HPDE6-E6E7 (cell line): ENCODE measurements at regions not wholly inside any gene's neighbourhood (a gene's known extent, or its start where the extent isn't known, plus 50 kb on each side); places are given as distances from the start of the nearest gene placed in this dataset.

Experiments used
- DNase-seq: peaks from one replicate; pipeline ENCODE4 v3.0.0; 2011; ENCODE audit warnings: missing footprints; ENCODE audit errors: extremely low spot score

DNA sequence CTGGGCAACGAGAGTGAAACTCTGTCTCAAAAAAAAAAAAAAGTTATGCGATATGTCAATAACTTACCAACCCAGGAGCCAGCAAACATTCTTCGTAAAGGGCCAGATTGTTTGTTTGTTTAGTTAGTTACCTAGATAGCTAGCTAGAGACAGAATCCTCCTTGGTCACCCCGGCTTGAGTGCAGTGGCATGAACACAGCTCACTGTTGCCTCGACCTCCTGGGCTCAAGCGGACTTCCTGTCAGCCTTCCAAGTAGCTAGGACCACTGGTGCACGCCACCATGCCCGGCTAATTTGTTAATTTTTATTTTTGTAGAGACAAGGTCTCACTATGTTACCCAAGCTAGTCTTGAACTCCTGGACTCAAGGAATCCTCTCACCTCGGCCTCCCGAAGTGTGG lies 113.0 kb downstream of the LITAF start:
- DNase-seq = no peak

DNA sequence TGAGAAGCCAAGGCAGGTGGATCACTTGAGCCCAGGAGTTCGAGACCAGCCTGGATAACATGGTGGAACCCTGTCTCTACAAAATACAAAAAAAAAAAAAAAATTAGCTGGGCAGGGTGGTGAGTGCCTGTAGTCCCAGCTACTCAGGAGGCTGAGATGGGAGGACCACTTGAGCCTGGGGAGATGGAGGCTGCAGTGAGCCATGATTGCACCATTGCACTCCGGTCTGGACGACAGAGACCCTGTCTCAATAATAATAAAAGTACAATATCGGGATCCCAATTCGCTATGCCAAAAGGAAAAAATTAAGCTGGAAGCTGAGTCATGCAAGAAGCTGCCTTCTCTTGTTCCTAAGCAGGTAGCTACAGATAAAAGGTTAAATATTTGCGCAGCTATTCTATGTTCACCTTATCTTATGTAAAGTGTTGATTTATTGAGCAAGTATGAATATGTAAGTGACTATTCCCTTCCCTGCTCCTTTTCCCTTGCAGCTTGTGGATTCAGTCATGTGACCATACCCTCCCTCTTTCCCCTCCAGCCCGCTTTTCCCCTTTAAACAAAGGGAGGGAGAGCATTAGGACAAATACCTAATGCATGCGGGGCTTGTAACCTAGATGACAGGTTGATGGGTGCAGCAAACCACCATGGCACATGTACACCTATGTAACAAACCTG lies 112.0 kb downstream of the LITAF start:
- DNase-seq = no peak

DNA sequence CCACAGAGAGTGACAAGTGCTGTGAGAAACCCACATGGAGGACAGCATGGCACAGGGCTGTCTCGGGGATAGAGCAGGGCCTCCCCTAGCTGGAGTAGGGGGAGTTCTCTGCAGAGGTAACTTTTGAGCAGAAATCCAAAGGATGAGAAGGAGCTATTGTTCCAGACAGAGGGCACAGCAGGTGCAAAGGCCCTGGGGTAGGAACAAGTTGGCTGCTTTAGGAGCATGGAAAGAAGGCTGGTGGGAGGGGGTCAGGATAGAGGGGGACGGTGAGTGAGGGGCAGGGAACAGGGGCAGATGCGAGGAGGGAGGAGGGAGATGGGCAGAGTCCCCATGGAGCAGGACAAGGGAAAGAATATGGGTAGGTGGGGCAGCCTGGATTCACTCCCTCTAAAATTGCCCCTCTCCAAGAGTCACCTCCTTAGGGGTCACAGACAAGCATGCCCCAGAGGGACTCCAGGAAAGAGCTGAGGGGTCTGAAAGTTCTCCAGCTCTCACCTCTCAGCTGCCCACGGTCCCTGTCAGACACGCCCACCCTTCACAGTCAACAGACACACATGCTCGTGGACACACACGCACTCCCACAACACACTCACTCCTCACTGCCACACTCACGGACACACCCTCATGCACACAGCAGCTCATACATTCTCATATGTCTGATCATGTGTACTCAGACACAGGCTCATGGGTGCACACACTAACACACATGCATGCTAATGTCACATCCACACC lies 110.7 kb downstream of the LITAF start:
- no peak for DNase-seq

DNA sequence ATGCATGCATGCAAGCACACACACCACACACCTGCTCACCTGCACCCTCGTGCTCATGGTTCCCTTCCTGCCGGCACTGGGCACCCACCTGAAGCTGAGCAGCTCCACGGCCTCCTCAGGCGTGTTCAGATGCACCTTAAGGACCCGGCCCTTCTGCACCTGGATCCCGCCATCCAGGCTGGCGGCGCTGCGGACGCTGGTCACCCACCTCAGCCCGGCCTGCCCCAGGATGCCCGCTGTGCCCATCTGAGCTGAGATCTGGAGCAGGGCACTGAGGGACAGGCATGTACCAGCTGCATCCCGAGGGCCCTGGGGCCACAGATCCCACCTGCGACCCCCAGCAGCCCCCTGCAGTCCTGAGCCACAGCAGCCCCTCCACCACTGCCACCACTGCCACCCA lies 110.0 kb downstream of the LITAF start:
- DNase-seq = no peak

DNA sequence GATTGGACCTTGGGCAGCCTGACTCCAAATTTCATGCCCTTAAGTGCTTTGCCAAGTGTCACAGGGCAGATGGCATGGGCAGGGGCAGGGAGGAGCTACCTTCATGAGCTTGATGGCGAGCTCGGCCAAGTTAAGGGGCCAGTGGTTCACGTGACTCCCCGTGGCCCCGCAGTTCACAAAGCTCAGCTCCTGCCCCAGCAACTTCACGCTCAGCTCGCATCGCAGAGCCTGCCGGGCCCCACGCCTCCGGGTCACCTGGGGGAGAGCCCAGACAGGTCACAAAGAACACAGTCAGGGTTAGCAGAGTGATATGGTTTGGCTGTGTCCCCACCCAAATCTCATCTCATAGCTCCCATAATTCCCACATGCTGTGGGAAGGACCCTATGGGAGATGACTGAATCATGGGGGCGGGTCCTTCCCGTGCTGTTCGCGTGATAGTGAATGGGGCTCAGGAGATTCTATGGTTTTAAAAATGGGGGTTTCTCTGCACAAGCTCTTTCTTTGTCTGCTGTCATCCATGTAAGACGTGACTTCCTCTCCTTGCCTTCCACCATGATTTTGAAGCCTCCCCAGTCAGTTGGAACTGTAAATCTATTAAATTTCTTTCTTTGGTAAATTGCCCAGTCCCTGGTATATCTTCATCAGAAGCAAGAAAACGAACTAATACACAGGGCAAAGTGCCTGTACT lies 108.1 kb downstream of the LITAF start:
- no peak for DNase-seq

DNA sequence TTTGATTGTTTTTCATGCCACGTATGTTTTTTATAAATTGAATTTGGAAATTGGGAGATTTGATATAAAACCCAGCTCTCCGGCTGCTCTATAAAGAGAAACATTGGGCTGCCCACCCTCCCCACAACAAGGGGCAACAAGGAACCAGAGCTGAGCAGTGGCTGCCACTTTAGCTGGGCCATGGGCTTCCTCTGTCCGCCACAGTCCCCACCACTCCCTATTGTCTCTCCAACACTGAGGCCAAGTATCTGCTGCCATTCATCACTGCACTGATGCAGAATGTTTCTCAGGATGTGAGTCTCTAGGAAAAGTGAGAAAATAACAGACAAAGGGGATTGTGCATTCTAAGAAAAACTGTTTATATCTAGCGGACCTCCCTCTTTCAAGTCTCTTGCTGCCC lies 106.8 kb downstream of the LITAF start:
- no peak for DNase-seq

DNA sequence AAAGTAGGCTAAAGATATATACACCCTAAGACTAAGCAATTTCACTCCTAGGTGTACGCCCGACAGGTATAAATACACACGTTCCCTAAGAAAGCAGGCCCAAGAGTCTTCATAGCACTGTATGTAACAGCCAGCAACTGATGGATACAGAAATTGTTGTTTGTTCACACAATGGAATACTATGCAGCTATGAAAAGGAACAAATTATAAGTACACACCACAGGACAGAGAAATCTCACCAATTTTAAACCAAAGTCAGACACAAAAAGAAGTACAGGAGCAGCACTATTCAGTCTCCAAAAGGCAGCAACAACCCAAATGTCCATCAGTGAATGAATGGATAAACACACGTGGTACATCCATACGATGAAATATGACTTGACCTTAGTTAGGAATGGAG lies 106.1 kb downstream of the LITAF start:
- DNase-seq = no peak

DNA sequence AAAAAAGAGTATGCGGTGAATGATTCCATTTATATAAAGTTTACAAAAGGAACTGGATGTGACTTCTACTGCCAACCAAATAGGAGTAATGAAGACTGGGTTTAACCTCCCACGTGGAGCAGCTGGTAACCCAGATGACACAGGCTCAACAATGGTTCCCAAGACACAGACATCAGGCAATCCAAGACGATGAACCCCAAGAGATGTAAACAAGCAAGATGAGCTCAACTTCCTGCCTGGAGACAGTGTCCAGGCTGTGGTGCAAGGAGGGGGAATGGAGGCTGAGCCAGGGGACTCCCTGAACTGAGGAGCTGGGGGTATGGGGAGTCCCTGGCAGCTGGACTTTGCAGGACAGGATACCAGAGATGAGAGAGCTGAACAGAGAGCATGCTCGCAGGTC lies 104.7 kb downstream of the LITAF start:
- DNase-seq = no peak

DNA sequence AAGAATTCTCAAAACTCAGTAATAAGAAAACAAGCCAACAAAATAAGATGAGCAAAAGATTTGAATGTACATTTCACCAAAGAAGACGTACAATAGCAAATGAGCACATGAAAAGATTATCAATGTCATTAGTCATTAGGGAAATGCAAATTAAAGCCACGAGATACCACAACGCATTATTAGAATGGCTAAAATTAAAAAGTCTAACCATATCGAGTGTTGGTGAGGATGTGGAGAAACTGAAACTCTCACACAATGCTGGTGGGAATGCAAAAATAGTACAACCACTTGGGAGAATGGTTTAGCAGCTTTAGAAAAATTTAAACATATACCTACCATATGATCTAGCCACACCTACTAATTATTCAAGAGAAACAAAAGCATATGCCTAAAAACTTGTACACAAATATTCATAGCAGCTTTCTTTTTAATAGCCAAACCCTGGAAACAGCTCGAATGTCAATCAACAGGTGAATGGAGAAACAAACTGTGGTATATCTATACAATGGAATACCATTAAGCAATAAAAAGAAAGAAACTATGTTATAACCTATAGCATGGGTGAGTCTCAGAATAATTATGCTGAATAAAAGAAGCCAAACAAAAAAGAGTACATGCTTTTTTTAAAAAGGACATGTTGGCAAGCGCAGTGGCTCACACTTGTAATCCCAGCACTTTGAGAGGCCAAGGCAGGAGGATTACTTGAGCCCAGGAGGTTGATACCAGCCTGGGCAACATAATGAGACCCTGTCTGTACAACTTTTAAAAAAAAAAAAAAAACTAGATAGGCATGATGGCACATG lies 103.6 kb downstream of the LITAF start:
- no peak for DNase-seq

DNA sequence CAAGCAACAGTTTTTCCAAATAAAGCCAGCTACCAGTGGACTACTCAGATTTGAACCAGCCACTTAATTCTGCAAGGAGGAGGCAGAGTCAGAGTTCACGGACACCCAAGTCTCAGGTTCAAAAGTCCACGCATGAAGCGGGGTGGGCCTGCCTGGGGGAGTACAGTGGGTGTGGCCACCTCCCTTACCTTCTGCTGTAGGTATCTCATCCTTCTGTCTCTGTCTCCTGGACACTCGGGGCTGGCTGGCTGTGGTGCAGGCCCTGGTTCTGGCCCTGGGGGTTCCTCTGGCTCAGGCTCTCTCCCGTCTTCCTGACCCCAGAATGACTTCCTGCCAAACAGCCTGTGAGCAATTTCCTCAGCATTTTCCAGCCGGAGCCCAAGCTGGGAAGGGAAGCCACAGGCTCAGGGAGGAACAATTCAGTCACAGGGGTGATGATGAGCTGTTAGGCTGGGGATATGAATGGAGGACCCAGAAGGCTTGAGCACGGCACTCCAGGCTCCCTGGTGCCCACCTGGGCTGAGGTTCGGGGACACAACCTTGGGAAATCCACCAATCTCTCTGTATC lies 101.9 kb downstream of the LITAF start:
- DNase-seq = no peak

DNA sequence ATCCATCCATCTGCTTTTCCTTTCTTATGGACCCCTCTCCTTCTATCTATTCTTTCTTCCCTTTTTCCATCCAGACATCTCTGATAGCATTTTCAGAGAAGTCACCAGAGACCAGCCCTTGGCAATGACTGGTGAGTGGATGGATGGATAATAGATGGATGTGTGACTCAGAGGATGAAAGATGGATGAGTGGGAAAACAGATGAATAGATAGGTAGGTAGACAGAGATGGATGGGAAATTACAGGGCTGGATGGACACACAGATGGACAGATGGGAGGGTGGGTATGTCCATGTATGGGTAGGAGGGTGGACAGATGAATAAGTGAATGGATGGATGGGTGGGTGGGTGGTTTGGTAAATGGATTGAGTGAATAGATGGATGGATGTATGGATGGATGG lies 101.0 kb downstream of the LITAF start:
- DNase-seq = no peak

DNA sequence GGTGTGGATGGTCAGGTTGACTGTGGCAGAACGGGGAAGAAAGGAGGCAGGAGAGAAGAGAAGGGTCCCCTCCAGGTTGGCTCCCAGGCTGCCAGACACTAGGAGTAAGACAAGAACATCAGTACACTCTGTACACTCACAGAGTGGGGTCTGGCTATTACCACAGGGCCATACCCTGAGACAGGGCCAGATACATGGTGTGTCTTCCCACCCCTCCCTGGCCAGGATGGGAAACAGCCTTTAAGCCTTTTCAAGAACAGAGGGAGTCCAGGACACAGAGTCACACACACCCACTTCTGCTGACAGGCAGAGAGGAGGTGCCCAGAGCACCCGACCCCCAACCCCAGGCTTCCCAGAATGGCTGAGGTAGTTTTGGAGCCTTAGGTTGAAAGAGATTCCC lies 99.4 kb downstream of the LITAF start:
- DNase-seq = no peak

DNA sequence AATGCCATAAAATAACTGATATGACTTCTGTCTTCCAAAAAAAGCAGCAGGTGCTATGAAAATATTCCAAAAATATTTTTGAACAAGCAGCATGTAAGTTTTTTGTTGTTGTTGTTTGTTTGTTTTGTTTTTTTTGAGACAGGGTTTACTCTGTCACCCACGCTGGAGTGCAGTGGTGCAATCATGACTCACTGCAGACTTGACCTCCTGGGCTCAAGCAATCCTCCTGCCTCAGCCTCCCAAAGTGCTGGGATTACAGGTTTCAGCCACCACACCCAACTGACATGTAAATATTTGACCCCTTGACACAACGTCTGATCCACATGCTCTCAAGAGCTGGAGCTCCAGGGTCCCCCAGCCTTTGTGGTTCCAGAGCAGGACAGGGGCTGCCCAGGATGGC lies 98.4 kb downstream of the LITAF start:
- no peak for DNase-seq

DNA sequence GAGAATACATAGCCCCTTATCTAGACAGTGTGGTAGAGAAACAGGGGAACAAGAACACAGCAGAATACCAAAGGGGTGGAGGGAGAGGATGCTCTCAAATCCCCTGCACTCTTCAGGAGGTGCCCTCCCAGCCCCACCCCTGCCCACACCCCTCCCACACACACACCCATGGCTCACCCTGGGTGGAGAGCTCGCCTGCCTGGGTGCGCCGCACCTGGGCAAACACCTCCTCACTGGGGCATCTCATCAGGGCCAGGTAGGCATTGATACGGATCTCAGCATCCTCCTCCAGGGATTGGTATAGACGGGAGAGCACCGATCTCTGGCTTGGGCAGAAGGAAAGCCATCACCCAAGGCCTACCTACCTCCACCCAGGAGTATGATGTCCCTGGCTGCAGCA lies 95.2 kb downstream of the LITAF start:
- no peak for DNase-seq

DNA sequence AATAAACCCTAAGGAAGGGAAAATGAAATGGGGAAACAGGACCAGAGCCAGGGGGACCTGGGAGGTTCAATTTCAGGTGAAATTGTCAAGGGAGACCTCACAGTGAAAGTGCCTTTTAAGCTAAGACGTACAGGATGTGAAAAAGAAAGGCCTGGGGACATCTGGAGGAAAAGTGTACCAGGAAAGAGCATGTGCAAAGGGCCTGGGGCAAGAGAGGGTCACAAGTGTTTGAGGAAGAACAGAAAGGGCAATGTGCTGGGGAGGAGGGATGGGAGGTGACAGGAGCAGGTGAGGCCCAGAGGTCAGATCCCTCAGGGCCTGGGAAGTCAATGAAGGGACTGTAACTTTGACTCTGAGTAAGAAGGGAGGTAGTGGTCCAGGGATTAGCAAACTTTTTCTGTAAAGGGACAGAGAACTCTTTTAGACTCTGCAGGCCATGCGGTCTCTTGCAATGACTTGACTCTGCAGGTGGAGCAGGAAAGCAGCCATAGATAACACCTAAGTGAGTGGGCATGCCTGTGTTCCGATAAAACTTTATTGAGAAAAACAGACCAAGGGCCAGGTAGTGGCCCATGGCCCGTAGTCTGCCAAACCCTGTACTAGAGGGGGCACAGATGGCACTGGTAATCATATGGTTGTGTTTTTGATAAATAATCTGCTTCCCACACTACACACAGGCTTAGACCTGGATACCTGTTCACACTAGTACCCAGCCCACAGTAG lies 93.8 kb downstream of the LITAF start:
- no peak for DNase-seq

DNA sequence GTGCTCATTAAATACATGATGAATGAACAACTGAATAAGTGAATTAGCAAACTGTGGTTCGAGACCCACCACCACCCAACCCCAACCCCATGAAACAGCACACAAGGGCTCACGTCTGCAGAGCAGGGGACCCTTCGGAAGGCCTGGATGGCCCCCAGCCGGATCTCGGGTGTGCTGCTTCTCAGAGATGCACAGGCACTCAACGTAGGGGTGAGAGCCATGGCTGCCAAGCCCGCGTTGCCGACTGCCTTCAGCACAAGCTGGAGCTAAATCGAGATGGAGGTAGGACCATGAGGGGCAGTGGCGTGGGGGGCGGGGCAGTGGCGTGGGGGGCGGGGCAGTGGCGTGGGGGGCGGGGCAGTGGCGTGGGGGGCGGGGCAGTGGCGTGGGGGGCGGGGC lies 93.2 kb downstream of the LITAF start:
- no peak for DNase-seq

DNA sequence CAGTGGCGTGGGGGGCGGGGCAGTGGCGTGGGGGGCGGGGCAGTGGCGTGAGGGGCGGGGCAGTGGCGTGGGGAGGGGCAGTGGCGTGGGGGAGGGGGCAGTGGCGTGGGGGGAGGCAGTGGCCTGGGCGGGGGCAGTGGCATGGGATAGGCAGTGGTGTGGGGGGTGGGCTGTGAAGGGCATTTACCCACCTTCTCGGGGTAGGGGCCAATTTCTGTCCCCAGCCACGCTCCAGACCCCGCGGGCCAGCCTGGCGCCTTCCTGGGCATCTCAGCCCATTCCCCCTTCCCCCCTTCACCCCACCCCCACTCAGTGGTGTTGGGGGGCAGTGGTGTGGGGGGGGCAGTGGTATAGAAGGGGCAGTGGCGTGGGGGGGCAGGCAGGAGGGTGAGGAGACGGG lies 92.7 kb downstream of the LITAF start:
- DNase-seq = no peak

DNA sequence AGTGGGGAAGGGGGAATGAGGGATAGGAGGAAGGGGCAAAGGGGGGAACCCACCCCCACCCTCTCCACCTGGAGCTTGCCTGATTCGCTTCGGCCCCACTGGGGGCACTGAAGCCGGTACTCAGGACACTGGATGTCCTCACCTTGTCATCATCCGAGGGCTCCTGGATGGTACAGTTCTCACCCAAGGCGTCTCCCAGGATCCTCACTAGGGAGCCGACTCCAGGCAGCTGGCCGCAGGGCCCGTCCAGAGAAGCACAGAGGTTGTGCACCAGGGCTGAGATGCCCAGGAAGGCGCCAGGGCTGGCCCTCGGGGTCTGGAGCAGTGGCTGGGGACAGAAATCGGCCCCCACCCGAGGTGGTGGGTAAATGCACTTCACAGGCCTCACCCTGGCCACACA lies 92.3 kb downstream of the LITAF start:
- no peak for DNase-seq

DNA sequence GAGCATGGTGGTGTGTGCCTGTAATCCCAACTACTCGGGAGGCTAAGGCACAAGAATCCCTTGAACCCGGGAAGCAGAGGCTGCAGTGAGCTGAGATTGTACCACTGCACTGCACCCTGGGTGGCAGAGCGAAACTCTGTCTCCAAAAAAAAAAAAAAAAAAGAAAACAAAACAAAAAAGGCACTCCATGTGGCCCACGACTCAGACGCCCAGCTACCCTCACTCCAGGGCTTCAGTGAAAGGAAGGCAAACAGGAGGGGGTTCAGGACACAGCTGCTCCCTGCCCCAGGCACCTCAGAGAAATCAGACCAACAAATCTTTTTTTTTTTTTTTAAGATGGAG lies 91.7 kb downstream of the LITAF start:
- DNase-seq = no peak
